OCI-LY7 (cell line): ENCODE measurements at regions not wholly inside any gene's neighbourhood (a gene's known extent, or its start where the extent isn't known, plus 50 kb on each side); places are given as distances from the start of the nearest gene placed in this dataset.

Experiments
- BruUV-seq: library from RNA; stranded (reverse); fragments of 400-500 nt; replicated peaks from 2 replicates; lab custom pipeline; 2021; lab: Mats Ljungman, UMichigan
- CTCF ChIA-PET: fragments of 300-600 bp; sonication (Branson Sonifier 250); formaldehyde crosslinking; loops from one replicate; lab custom pipeline; 2022; ENCODE audit warnings: antibody characterized with exemption; ENCODE audit not compliant: unreplicated experiment; lab: Charles Lee
- POLR2A ChIA-PET: fragments of 300-600 bp; sonication (Branson Sonifier 250); formaldehyde crosslinking; loops from one replicate; lab custom pipeline; 2022; ENCODE audit warnings: antibody characterized with exemption; lab: Charles Lee
- DNase-seq: peaks from one replicate; pipeline ENCODE4 v3.0.0-alpha.2; 2015; ENCODE audit warnings: low spot score
- H2AFZ ChIP-seq: fragments of 200-600 bp; sonication (generic), shearing (Covaris generic); 2 replicates; pipeline ENCODE4 v1.6.1; 2014; ENCODE audit warnings: mild to moderate bottlenecking, antibody characterized with exemption, low read length, moderate library complexity
- H3K27ac ChIP-seq: fragments of 200-600 bp; sonication (generic); 2 replicates; pipeline ENCODE4 v1.5.1; 2014; ENCODE audit warnings: mixed run types, low read depth, mild to moderate bottlenecking, moderate library complexity, low read length, inconsistent platforms; ENCODE audit not compliant: poor library complexity, severe bottlenecking
- H3K36me3 ChIP-seq: fragments of 200-600 bp; sonication (generic); 2 replicates; pipeline ENCODE4 v1.6.1; 2014; ENCODE audit warnings: mild to moderate bottlenecking, antibody characterized with exemption, low read length, moderate library complexity, mixed read lengths; ENCODE audit not compliant: insufficient read depth
- H3K4me1 ChIP-seq: fragments of 200-600 bp; sonication (generic); 2 replicates; pipeline ENCODE4 v1.5.1; 2014; ENCODE audit warnings: mild to moderate bottlenecking, low read length; ENCODE audit not compliant: insufficient read depth, poor library complexity, severe bottlenecking
- H3K4me2 ChIP-seq: fragments of 200-600 bp; sonication (generic); 2 replicates; pipeline ENCODE4 v1.6.1; 2014; ENCODE audit warnings: mild to moderate bottlenecking, low read length
- H3K4me3 ChIP-seq: fragments of 200-600 bp; sonication (generic); 2 replicates; pipeline ENCODE4 v1.5.1; 2014; ENCODE audit warnings: mild to moderate bottlenecking, low read depth, low read length; ENCODE audit not compliant: poor library complexity, severe bottlenecking
- H3K79me2 ChIP-seq: fragments of 200-600 bp; sonication (generic); 2 replicates; pipeline ENCODE4 v1.6.1; 2016; ENCODE audit warnings: low read depth, mild to moderate bottlenecking, low read length, moderate library complexity, mixed read lengths; ENCODE audit not compliant: insufficient read depth
- H3K9me2 ChIP-seq: fragments of 200-600 bp; sonication (generic); 2 replicates; pipeline ENCODE4 v1.6.1; 2016; ENCODE audit warnings: mild to moderate bottlenecking, low read length, mixed read lengths; ENCODE audit not compliant: insufficient read depth
- H3K9me3 ChIP-seq: fragments of 200-600 bp; sonication (generic); 2 replicates; pipeline ENCODE4 v1.6.1; 2014; ENCODE audit warnings: mild to moderate bottlenecking, mixed run types, low read length, mixed read lengths
- H4K20me1 ChIP-seq: fragments of 200-600 bp; sonication (generic); 2 replicates; pipeline ENCODE4 v1.6.1; 2014; ENCODE audit warnings: mild to moderate bottlenecking, antibody characterized with exemption, low read length, moderate library complexity, mixed read lengths; ENCODE audit not compliant: insufficient read depth
- EZH2phosphoT487 ChIP-seq: fragments of 200-600 bp; sonication (generic); IDR thresholded peaks from 2 replicates; pipeline ENCODE4 v1.6.1; 2018; ENCODE audit warnings: low read depth, borderline replicate concordance, mild to moderate bottlenecking, mixed run types, antibody characterized with exemption, low read length, moderate library complexity, mixed read lengths
- intact Hi-C: fragments of 100-400 bp; cut with micrococcal nuclease; formaldehyde crosslinking; loops from one replicate; pipeline ENCODE4 v1.10.0; 2022; ENCODE audit not compliant: unreplicated experiment
- TF ChIP-seq, protein P1 (sequence below): fragments of 200-600 bp; sonication (generic); conservative IDR thresholded peaks from 2 replicates; pipeline ENCODE4 v1.5.1; 2014; ENCODE audit warnings: mild to moderate bottlenecking, antibody characterized with exemption, low read length, moderate library complexity, mixed read lengths

DNA sequence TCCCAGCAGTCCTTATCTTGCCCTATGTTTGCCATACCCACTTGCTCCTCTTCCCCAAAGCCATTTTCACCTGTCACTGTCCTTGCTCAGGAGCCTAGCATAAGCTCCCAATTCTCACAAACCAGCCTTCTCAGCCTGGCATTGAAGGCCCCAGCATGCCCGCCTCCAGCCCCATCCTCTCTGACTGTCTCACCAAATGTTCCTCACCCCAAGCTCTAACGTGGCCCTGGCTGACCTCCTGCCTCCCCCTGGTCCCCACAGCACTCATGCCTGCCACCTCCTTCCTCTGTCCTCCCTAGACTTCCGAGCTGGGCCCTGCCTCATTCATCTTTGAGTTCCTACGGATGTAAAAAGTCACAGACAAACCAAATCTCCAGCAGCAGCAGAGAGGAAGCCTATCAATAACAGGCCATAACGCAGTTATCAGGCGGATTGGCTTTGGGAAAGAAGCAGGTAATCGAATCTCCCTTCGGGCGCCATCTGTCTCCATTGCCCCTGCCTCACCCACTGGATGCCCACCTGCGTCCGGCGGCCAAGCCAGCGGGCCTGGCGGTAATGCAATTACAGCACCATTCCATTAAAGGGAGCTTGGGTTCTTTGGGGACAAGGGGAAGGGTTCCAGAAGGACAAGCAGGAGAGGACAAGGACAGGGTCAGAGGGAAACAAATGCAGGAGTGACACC, 104.4 kb downstream of the MRPL14 start:
- Histone ChIP-seq H2AFZ (no peak overlapping the region), H4K20me1 (no peaks in the 10 kb centered on the region), H3K27ac (no peak overlapping the region), H3K9me2 (no peaks in the 10 kb centered on the region), H3K4me2 (no peak overlapping the region), H3K36me3 (no peaks in the 10 kb centered on the region), H3K79me2 (no peaks in the 10 kb centered on the region), H3K4me3 (no peak overlapping the region), H3K9me3 (no peaks in the 10 kb centered on the region), H3K4me1 (no peaks in the 10 kb centered on the region)
- ChIA-PET POLR2A (no interaction called here), CTCF (no interaction called here)
- intact Hi-C loops, result no loop called here
- no peak for DNase-seq
- BruUV-seq, result no TSS peak
- TF ChIP-seq EZH2phosphoT487, result no peak
- TF ChIP-seq, protein P1, sequence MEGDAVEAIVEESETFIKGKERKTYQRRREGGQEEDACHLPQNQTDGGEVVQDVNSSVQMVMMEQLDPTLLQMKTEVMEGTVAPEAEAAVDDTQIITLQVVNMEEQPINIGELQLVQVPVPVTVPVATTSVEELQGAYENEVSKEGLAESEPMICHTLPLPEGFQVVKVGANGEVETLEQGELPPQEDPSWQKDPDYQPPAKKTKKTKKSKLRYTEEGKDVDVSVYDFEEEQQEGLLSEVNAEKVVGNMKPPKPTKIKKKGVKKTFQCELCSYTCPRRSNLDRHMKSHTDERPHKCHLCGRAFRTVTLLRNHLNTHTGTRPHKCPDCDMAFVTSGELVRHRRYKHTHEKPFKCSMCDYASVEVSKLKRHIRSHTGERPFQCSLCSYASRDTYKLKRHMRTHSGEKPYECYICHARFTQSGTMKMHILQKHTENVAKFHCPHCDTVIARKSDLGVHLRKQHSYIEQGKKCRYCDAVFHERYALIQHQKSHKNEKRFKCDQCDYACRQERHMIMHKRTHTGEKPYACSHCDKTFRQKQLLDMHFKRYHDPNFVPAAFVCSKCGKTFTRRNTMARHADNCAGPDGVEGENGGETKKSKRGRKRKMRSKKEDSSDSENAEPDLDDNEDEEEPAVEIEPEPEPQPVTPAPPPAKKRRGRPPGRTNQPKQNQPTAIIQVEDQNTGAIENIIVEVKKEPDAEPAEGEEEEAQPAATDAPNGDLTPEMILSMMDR, result no peak

DNA sequence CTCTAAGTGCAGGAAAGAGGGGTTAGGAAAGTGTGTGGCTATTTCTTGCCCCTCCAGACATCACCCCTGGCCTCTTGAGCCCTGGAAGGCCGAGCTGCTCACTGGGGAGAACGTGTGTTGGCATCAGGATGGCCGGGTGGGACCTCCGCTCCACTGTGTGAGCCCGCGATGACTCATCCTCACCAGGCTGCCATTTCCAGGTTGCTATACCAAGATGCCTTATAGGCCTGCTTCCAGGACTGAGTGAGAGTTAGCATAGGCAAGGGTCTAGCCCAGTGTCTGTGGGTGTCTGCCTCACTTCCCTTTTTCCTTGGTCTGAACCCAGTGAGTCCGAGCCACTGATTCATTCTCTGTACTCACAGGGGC, 105.0 kb downstream of the MRPL14 start:
- no peak for DNase-seq
- POLR2A ChIA-PET, result no interaction called here
- Histone ChIP-seq H3K36me3 (no peaks in the 10 kb centered on the region), H3K9me3 (no peaks in the 10 kb centered on the region), H2AFZ (no peak overlapping the region), H3K27ac (no peak overlapping the region), H3K4me3 (no peak overlapping the region), H3K9me2 (no peaks in the 10 kb centered on the region), H3K4me2 (no peak overlapping the region), H3K4me1 (no peaks in the 10 kb centered on the region), H3K79me2 (no peaks in the 10 kb centered on the region), H4K20me1 (no peaks in the 10 kb centered on the region)
- intact Hi-C loops, result no loop called here
- CTCF ChIA-PET, result no interaction called here
- no TSS peak for BruUV-seq
- no peak for TF ChIP-seq EZH2phosphoT487
- TF ChIP-seq, protein P1, result no peak

DNA sequence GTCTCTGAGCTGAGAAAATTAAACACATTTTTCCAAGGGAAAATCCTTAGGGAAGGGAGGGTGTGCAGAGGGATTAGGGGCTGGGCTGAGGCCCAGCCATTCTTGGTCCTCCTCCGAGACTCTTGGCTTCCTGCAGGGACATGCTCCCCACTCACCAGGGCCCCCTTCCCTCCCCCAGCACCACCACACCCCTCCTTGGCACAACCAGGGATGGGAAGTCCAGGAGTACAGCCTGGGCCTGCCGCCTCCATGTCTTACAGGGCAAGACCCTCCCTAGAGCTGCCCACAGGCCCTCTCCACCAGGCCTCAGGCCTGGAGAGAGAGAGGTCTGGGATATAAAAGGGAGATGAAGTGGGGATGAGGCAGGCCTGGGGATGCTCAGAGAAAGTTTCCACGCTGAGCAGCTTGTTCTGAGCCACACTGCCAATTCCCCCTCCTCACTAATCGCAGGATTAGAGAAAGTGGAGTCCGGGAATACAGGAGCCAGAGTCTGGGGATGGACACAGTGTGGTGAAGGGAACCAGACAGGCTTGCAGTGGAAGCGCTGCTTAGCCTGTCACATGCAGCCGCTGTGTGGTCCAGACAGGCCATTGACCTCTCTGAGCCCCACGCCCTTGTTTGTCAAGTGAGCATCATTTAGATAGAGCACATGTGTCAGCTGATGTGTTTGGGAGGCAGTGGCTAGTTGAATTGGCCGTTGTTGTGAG, 105.5 kb downstream of the MRPL14 start:
- Histone ChIP-seq H3K36me3 (no peaks in the 10 kb centered on the region), H3K79me2 (no peaks in the 10 kb centered on the region), H3K27ac (no peak overlapping the region), H3K9me2 (no peaks in the 10 kb centered on the region), H2AFZ (no peak overlapping the region), H3K4me3 (no peak overlapping the region), H4K20me1 (no peaks in the 10 kb centered on the region), H3K9me3 (no peaks in the 10 kb centered on the region), H3K4me1 (no peaks in the 10 kb centered on the region), H3K4me2 (no peak overlapping the region)
- ChIA-PET POLR2A (no interaction called here), CTCF (no interaction called here)
- DNase-seq, result no peak
- TF ChIP-seq, protein P1, result no peak
- TF ChIP-seq EZH2phosphoT487, result no peak
- BruUV-seq, result no TSS peak
- intact Hi-C loops, result no loop called here
